Stimulated activated naive CD8-positive, alpha-beta T cell treated with anti-CD3 and anti-CD28 coated beads, Interleukin-15, Interleukin-2, amounts not matched to agents 100 ng/mL and 50 ng/mL, for 24 hours (primary cell): ENCODE measurements at regions not wholly inside any gene's neighbourhood (a gene's known extent, or its start where the extent isn't known, plus 50 kb on each side); places are given as distances from the start of the nearest gene placed in this dataset.

Experiments used
- H3K27ac Mint-ChIP-seq: one replicate; pipeline ENCODE4 v1.8.0; 2021; ENCODE audit warnings: mild to moderate bottlenecking, mixed read lengths
- H3K27me3 Mint-ChIP-seq: one replicate; pipeline ENCODE4 v1.8.0; 2021; ENCODE audit warnings: mixed read lengths
- H3K36me3 Mint-ChIP-seq: one replicate; pipeline ENCODE4 v1.8.0; 2021; ENCODE audit warnings: low read depth, mixed read lengths
- H3K4me1 Mint-ChIP-seq: one replicate; pipeline ENCODE4 v1.8.0; 2021; ENCODE audit warnings: low read depth, mixed read lengths
- H3K4me3 Mint-ChIP-seq: one replicate; pipeline ENCODE4 v1.8.0; 2021; ENCODE audit warnings: mild to moderate bottlenecking, mixed read lengths
- H3K9me3 Mint-ChIP-seq: one replicate; pipeline ENCODE4 v1.8.0; 2021; ENCODE audit warnings: mixed read lengths

DNA sequence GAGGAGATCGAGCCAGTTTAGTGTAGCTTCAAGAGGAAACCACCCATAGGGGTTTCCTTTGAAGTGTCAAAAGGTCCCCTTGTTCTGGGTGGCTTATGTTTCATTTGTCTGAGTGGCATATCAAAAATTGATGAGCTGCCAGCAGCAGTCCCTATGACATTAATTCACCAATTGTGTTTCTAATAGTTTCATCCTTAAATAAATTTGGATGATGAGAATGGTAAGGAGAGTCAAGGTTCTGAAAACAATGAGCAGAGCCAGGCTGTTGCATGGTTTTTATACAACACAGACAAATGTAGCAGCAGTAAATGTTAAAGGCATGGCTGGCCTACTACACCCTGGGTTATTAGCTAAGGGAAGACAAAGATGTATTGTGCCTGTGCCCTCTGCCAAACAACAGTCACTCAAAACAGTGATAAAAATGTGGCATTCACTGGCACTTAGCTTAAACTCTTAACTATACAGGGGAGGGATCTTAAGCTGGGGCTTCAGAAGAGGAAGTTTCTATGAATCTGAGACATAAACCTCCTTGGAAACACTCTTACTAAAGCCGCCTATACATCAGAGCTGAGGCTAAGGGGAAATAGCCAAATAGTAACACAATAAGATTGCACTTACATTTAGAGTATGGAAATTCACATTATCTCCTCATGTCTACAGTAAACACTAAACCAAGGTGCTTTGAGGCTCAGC lies 200.5 kb downstream of the POU4F1 start:
- Mint-ChIP-seq H3K27me3 (peaks cover 4% of the 10 kb centered on the region), H3K4me3 (no peak overlapping the region)

DNA sequence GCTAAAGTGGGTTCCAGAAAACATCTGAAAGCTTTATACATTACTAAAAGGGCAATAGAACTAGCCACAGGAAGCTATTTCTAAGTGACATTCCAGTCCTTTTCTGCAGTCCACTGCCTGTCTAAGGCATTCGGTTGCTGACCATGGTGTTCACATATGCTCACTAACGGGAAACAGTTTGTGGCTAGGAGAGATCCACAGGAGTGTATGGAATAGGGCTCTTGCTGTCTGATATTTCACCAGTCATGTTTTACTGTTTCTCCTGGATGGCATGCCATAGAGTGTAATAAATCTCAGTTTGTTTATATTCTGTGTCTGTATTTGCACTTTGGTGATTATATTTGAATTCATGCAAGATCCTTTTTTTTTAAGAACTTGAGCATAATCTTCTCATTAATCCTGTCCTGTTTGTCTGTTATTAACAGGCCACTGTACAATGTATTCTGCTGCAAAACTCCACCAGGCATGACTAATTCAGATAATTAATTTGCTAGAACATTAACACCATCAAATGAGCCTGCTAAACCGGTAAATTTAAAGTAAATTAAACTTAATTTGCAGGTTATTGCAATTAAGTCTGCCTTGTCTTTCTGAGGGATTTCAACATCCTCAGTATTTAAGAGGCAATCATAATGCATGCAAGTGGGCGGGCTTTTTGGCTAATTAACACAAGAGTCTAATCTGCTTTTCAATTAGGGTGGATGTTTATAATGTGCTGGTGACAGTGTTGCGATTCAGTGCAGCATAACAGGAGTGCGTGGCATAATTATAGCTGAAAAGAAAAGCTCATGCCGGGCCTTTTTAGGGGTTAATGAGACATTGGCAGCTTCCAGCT lies 201.3 kb downstream of the POU4F1 start:
- H3K4me1 Mint-ChIP-seq: no peaks in the 10 kb centered on the region
- no peaks in the 10 kb centered on the region for H3K36me3 Mint-ChIP-seq
- no peak overlapping the region for H3K27ac Mint-ChIP-seq
- H3K4me3 Mint-ChIP-seq: no peak overlapping the region
- H3K9me3 Mint-ChIP-seq: peaks cover 4% of the 10 kb centered on the region
- H3K27me3 Mint-ChIP-seq: peaks cover 4% of the 10 kb centered on the region

More for the DNA sequence above, 200.5 kb downstream of the POU4F1 start:
- peaks cover 4% of the 10 kb centered on the region for H3K9me3 Mint-ChIP-seq
- no peaks in the 10 kb centered on the region for H3K36me3 Mint-ChIP-seq
- H3K4me1 Mint-ChIP-seq: no peaks in the 10 kb centered on the region
- H3K27ac Mint-ChIP-seq: no peak overlapping the region

DNA sequence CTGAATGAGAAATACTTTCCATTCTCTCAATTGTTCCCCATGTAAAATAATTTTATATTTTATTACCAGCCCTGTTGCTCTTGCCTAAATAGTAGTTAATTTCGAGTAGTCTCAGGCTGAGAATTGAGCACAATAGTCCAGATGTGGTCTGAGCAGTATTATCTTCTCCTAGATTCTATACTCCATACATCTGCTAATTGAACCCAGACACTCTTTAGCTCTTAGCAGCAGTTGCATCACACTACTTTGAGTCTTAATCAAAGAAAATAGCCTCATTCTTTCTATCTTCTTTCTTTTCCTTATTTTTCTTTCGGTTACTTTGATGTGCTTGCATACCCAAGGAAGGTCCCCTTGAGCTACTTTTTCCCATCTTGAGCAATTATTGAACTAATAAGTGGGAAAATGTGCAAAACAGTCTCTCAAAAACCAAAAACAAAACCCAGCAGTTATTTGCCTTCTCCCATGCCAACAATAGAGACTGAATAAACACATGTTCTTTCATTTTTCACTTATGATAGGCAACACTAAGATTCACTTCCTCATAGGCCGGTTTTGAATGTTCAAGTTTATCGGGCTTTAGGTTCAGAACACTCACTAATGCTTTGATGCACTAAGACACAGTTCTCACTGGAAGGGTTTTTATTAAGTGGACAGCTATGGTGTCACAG lies 204.5 kb downstream of the POU4F1 start:
- Mint-ChIP-seq H3K4me3 (no peak overlapping the region), H3K27me3 (peaks cover 2% of the 10 kb centered on the region), H3K4me1 (no peaks in the 10 kb centered on the region), H3K9me3 (peaks cover 9% of the 10 kb centered on the region), H3K36me3 (no peaks in the 10 kb centered on the region), H3K27ac (no peak overlapping the region)

DNA sequence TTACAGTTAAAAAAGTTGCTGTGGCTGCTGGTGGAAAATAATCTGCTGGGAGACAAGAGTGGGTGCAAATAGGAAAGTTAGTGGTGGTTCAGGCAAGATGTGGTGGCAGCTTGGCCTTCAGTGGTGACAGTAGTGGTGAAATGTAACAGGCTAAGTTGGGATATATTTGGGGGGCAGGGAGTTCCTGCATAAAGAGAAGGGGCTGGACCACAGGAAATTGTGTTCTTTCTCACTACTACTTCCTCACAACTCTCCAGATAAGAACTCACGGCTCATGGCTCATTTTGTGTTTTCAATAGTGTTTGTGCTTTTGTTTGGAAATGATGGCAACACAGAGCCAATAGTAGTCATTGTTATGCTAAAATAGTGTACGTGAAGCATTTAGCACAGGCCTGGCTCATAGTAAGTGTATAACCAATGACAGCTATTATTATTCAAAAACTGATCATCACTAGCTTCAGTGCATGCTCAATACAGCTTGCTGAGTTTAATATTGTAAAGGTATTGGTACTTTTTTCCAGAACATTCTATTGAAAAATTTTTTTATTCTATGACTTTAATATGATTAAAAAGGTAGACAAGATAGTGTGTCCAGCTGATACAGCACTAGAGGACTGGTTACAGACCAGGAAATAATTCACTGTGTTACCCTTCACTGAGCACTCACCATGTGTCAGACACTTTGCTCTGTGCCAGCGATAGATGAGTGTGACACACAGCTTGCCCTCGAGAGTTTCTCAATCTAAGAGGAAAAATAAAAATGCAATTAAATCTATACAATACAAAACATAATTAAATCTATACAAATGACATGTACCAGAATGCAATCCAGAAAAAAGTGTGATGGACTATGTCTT lies 209.8 kb downstream of the POU4F1 start:
- Mint-ChIP-seq H3K9me3 (peaks cover 4% of the 10 kb centered on the region), H3K4me3 (no peak overlapping the region), H3K27ac (no peak overlapping the region), H3K36me3 (no peaks in the 10 kb centered on the region), H3K4me1 (no peaks in the 10 kb centered on the region), H3K27me3 (peaks cover 3% of the 10 kb centered on the region)

DNA sequence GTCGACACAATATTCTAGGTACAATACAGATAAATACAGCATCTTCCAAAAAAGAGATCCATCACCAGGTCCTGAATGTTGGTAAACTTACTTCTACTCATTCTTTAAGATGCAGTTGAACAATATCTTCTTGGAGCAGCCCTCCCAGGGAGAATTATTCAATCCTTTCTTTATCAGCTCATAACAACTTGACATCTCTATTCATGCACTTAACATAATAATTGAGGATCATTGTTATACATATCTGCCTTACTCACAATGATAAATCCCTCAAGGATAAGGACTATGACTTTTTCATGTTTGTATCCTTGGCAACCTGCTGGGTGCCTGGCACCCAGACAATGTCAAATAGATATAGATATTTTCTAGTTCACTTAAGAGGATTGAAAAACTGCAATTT lies 219.5 kb downstream of the POU4F1 start:
- Mint-ChIP-seq H3K36me3 (no peaks in the 10 kb centered on the region), H3K27ac (no peak overlapping the region), H3K4me3 (no peak overlapping the region), H3K4me1 (no peaks in the 10 kb centered on the region), H3K27me3 (peaks cover 3% of the 10 kb centered on the region), H3K9me3 (no peaks in the 10 kb centered on the region)

DNA sequence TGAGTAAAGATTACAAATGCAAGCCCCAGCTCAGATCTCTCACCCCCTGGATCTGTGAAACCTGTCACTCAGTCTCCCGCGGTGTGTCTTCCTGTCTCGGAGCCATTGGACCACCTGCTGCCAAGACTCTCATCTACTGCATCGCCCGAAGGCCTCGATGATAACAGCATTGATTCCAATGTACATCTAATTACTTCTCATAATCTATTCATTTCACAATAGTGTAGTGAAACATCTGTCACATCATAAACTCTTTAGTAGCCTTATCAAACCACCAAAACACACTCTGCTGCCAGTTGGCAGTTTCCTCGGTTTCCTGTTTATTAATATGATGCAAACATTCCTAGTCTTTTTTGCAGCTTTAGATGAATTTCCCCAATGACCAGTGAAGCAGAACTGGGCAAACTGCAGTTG lies 220.3 kb downstream of the POU4F1 start:
- Mint-ChIP-seq H3K27ac (no peak overlapping the region), H3K27me3 (no peaks in the 10 kb centered on the region), H3K4me3 (no peak overlapping the region), H3K9me3 (no peaks in the 10 kb centered on the region), H3K36me3 (no peaks in the 10 kb centered on the region), H3K4me1 (no peaks in the 10 kb centered on the region)

DNA sequence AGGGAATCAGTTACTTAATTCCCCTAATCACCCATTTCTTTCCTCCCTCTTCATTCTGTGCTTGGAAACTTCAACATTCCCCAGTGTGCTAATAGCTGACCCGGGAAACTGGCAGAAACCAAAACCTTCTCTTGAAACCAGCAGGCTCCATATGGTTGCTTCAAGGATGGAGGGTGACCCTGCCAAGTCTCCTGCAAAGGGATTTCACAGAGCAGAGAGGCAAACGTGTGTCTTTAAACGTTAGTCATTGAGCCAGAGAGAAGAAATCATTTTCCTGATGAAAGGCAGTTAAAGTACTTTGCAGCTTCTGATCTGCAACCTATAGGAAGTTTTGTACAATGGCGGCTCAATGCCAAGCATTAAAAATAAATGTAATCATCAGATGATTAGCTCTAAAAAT lies 220.9 kb downstream of the POU4F1 start:
- Mint-ChIP-seq H3K27me3 (no peaks in the 10 kb centered on the region), H3K9me3 (no peaks in the 10 kb centered on the region), H3K4me1 (no peaks in the 10 kb centered on the region)

DNA sequence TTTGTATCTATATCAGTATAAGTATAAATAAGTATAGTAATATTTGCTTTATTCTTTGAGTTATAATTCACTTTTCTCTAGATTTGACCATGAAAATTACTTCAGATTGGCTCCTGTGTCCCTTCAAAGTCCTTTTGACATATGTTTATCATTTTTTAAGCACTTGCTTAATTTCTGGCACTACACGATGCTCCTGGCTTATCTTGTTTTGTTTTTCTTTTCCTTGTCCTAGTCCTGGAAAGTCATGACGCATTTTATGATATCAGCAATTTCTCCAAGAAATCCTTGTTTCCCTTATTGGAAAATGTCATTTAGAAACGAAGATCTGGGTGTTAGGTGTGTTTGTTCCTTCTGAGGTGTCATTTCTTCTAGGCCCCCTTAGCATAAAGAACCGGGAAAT lies 226.5 kb downstream of the POU4F1 start:
- no peak overlapping the region for H3K4me3 Mint-ChIP-seq
- no peaks in the 10 kb centered on the region for H3K9me3 Mint-ChIP-seq
- H3K27ac Mint-ChIP-seq: no peak overlapping the region
- no peaks in the 10 kb centered on the region for H3K36me3 Mint-ChIP-seq
- no peaks in the 10 kb centered on the region for H3K4me1 Mint-ChIP-seq
- no peaks in the 10 kb centered on the region for H3K27me3 Mint-ChIP-seq

More for the DNA sequence above, 220.9 kb downstream of the POU4F1 start:
- Mint-ChIP-seq H3K4me3 (no peak overlapping the region), H3K36me3 (no peaks in the 10 kb centered on the region), H3K27ac (no peak overlapping the region)

DNA sequence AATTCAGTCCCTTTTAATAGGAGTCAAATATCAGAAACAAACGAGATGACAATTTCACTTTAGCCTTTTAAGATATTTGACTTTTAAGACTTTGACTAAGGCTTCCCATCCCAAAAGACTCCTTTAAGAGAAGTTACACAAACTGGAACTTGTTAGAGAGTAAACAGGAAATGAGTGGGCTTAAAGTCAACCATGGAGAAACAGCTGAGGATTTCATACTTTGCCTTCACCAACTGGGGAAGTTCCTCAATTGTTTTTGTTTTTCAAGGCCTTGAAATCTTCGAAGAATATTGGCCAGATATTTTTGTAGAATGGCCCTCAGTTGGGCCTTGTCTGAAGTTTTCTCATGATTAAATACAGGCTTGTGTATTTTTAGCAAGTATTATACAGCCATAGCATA lies 227.3 kb downstream of the POU4F1 start:
- H3K27me3 Mint-ChIP-seq: no peaks in the 10 kb centered on the region
- H3K9me3 Mint-ChIP-seq: no peaks in the 10 kb centered on the region
- no peaks in the 10 kb centered on the region for H3K4me1 Mint-ChIP-seq
- no peaks in the 10 kb centered on the region for H3K36me3 Mint-ChIP-seq
- no peak overlapping the region for H3K4me3 Mint-ChIP-seq
- H3K27ac Mint-ChIP-seq: no peak overlapping the region

DNA sequence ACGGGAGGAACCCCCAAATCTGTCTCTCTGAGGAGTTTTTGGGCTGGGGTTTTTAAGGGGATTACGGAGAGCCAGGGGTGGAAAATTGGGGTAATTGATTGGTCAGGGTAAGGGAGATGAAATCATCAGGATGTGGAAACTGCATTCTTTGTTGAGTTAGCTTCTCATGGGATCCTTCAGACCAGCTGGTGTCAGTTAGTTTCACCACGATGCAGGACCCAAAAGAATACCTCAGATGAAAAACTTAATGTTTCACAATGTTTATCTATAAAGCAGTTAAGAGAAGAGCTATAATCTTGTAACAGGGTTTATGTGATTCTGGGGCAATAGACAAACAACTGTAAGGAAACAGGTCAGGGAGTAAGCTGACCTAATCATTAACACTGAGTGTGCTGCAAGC lies 230.8 kb downstream of the POU4F1 start:
- no peak overlapping the region for H3K4me3 Mint-ChIP-seq
- no peaks in the 10 kb centered on the region for H3K36me3 Mint-ChIP-seq
- H3K9me3 Mint-ChIP-seq: no peaks in the 10 kb centered on the region
- H3K27me3 Mint-ChIP-seq: no peaks in the 10 kb centered on the region
- no peak overlapping the region for H3K27ac Mint-ChIP-seq
- no peaks in the 10 kb centered on the region for H3K4me1 Mint-ChIP-seq

DNA sequence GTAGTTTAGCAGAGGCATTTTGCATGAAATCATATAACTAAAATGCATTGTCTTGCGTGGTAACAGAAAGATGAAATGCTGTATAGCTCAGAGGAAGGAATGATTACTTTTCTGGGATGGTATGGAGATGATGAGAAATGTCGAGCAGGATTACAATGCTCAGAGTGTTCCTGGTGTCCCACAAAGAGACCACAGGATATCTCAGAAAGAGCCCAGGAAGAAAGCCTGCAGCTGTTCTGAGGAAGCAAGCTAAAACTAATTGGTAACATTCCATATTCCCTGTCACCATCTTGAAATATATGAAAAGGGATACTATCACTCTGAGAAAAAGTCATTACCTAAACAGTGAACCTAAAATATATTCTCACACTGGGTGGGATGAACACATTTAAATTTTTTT lies 233.1 kb downstream of the POU4F1 start:
- Mint-ChIP-seq H3K9me3 (no peaks in the 10 kb centered on the region), H3K4me3 (no peak overlapping the region)

DNA sequence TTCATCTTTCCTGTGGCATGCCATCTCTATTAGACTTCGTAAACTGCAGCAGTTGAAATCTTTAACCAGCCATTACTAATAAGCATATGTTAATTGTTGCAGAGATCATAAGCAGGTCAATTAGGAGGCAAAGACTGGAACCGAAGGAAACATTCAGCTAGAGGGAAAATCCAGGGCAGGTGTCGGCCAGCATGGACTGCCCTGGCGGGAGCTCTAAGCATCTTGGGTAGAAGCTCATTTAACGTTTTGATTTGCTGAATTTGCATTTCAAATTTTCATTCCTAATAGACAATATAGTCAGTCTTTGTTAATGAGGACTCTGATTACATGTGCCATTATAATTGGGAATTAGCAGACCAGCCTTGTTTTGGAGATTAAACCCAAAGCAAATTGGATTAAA lies 238.6 kb downstream of the POU4F1 start:
- Mint-ChIP-seq H3K4me1 (no peaks in the 10 kb centered on the region), H3K4me3 (no peak overlapping the region), H3K27me3 (no peaks in the 10 kb centered on the region), H3K9me3 (no peaks in the 10 kb centered on the region), H3K27ac (no peak overlapping the region), H3K36me3 (no peaks in the 10 kb centered on the region)

More for the DNA sequence above, 233.1 kb downstream of the POU4F1 start:
- Mint-ChIP-seq H3K4me1 (no peaks in the 10 kb centered on the region), H3K36me3 (no peaks in the 10 kb centered on the region), H3K27ac (no peak overlapping the region), H3K27me3 (no peaks in the 10 kb centered on the region)

DNA sequence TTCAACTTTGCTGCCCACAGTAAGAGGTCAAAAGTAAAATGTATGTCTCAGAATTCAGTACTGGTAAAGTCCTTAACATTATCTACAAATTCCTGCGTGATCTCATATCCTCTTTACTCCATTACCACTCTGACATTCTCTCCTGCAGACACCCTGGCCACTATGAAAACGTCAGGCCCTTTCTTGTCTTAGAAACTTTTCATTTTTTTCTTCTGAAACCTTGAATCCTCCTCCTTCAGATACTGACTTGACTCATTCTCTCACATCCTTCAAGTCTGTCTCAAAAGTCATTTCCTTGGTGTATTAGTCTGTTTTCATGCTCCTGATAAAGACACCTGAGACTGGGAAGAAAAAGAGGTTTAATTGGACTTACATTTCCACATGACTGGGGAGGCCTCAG lies 262.3 kb downstream of the POU4F1 start:
- Mint-ChIP-seq H3K4me1 (no peaks in the 10 kb centered on the region), H3K27me3 (no peaks in the 10 kb centered on the region), H3K4me3 (no peak overlapping the region), H3K9me3 (no peaks in the 10 kb centered on the region), H3K36me3 (no peaks in the 10 kb centered on the region), H3K27ac (no peak overlapping the region)

DNA sequence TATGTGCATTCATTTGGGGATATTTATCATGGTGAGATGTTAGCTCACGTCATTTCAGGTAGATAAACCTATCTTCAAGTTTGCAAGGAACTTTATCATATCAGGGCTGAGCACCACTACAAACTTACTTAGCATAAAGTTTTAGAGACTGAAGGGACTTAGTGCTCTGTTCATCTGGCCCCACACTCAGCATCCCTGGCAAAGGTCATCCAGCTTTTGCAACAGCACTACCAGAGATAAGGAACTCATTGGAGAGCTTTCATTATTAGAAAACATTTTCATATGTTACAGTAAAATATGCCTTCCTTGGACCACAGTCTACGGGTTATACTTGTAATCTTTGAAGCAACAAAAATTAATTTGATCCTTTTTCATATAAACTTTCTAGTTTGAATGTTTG lies 263.4 kb downstream of the POU4F1 start:
- H3K4me3 Mint-ChIP-seq: no peak overlapping the region
- H3K27me3 Mint-ChIP-seq: no peaks in the 10 kb centered on the region
- H3K36me3 Mint-ChIP-seq: no peaks in the 10 kb centered on the region
- H3K4me1 Mint-ChIP-seq: no peaks in the 10 kb centered on the region
- H3K27ac Mint-ChIP-seq: no peak overlapping the region
- H3K9me3 Mint-ChIP-seq: no peaks in the 10 kb centered on the region
